Panc1 (cell line): ENCODE measurements at regions not wholly inside any gene's neighbourhood (a gene's known extent, or its start where the extent isn't known, plus 50 kb on each side); places are given as distances from the start of the nearest gene placed in this dataset.

ENCODE experiments used
- ATAC-seq: fragments of 200-7000 bp; cut with Tn5 transposase; 2 replicates; pipeline ENCODE4 v1.9.1; 2020; ENCODE audit warnings: mild to moderate bottlenecking, moderate library complexity
- BruUV-seq: library from RNA; stranded (reverse); fragments of 400-500 nt; replicated peaks from 2 replicates; lab custom pipeline; 2021; lab: Mats Ljungman, UMichigan
- CTCF ChIA-PET: fragments of 300-600 bp; sonication (Branson Sonifier 250); formaldehyde crosslinking; loops from one replicate; lab custom pipeline; 2022; ENCODE audit warnings: antibody characterized with exemption; lab: Charles Lee
- POLR2A ChIA-PET: fragments of 300-600 bp; sonication (Branson Sonifier 250); formaldehyde crosslinking; loops from one replicate; lab custom pipeline; 2022; ENCODE audit warnings: antibody characterized with exemption; lab: Charles Lee
- DNase-seq: peaks from one replicate; pipeline ENCODE4 v3.0.0-alpha.2; 2010; ENCODE audit warnings: low read depth, low spot score
- H3K27ac ChIP-seq: 2 replicates; pipeline ENCODE4 v1.5.1; 2011; ENCODE audit warnings: mild to moderate bottlenecking, low read length, inconsistent platforms
- H3K27me3 ChIP-seq: fragments of 200-500 bp; sonication (Bioruptor generic); 2 replicates; pipeline ENCODE4 v1.6.0; 2014; ENCODE audit warnings: low read length, inconsistent platforms; ENCODE audit not compliant: control insufficient read depth, insufficient read depth
- H3K36me3 ChIP-seq: fragments of 200-500 bp; sonication (Bioruptor generic); 2 replicates; pipeline ENCODE4 v1.5.1; 2014; ENCODE audit warnings: inconsistent platforms, mild to moderate bottlenecking, low read length, moderate library complexity; ENCODE audit not compliant: control insufficient read depth, insufficient read depth
- H3K4me1 ChIP-seq: 2 replicates; pipeline ENCODE4 v1.5.1; 2011; ENCODE audit warnings: inconsistent platforms, mild to moderate bottlenecking, low read length, moderate library complexity; ENCODE audit not compliant: control insufficient read depth, insufficient read depth
- H3K4me3 ChIP-seq, 2 experiments: 2 replicates each; pipeline ENCODE4 v1.5.1; 2011 to 2012; ENCODE audit warnings: low read depth in 2 of 2, low read length in 2 of 2, mild to moderate bottlenecking in 2 of 2, inconsistent platforms in 1 of 2, moderate library complexity in 1 of 2
- H3K9me3 ChIP-seq: fragments of 200-500 bp; sonication (Bioruptor generic); 2 replicates; pipeline ENCODE4 v1.5.1; 2014; ENCODE audit warnings: low read depth, mild to moderate bottlenecking, inconsistent platforms, low read length, moderate library complexity; ENCODE audit not compliant: control insufficient read depth, insufficient read depth
- CTCF ChIP-seq: fragments of 450-650 bp; IDR thresholded peaks from 2 replicates; pipeline ENCODE4 v1.5.1; 2017; ENCODE audit warnings: mild to moderate bottlenecking
- POLR2AphosphoS5 ChIP-seq: IDR thresholded peaks from 2 replicates; pipeline ENCODE4 v1.6.1; 2012; ENCODE audit warnings: mild to moderate bottlenecking, low read depth, low read length, moderate library complexity
- REST ChIP-seq, 2 experiments: IDR thresholded peaks; 2 replicates each; pipeline ENCODE4 v1.6.1; 2011 to 2012; ENCODE audit warnings: low read depth in 2 of 2, control low read depth in 1 of 2, low read length in 1 of 2, mild to moderate bottlenecking in 1 of 2, moderate library complexity in 1 of 2; ENCODE audit not compliant: insufficient read depth in 1 of 2
- SIN3A ChIP-seq: IDR thresholded peaks from 2 replicates; pipeline ENCODE4 v1.6.1; 2012; ENCODE audit warnings: low read depth, mild to moderate bottlenecking, low read length, moderate library complexity, borderline replicate concordance; ENCODE audit not compliant: insufficient read depth
- TCF7L2 ChIP-seq: IDR thresholded peaks from 2 replicates; pipeline ENCODE4 v1.6.1; 2011; ENCODE audit warnings: mild to moderate bottlenecking, low read depth, low read length, inconsistent platforms
- in situ Hi-C: cut with HindIII; loops from 2 replicates; pipeline ENCODE4 v1.10.0; 2016; ENCODE audit warnings: low sequenced_read_pairs, low pct_unique_long_range_greater_than_20kb
- intact Hi-C: fragments of 100-400 bp; cut with micrococcal nuclease; formaldehyde crosslinking; loops from one replicate; pipeline ENCODE4 v1.10.0; 2022; ENCODE audit not compliant: unreplicated experiment

- Histone ChIP-seq H3K4me3 (no peak overlapping the region), H3K27ac (no peak overlapping the region), H3K27me3 (no peaks in the 10 kb centered on the region), H3K9me3 (no peaks in the 10 kb centered on the region), H3K4me1 (no peaks in the 10 kb centered on the region), H3K36me3 (no peaks in the 10 kb centered on the region)
- in situ Hi-C loops (no loop called here), intact Hi-C loops (no loop called here)
- TF ChIP-seq REST (IDR thresholded peaks at IDR 0.05; ENCODE audit: insufficient read depth in 1 of 2, low read depth in 2 of 2, low read length in 1 of 2) (no peak), CTCF (no peak), SIN3A (no peak), TCF7L2 (no peak), POLR2AphosphoS5 (no peak)
- DNase-seq: no peak
- ChIA-PET POLR2A (no interaction called here), CTCF (no interaction called here)
- ATAC-seq: no peak
- no TSS peak for BruUV-seq
Measured at GRCh38 chr16:65268331-65268730, 146.5 kb upstream of the CDH11 start.

GRCh38 chr16:65263896-65264295 is 142.0 kb upstream of the CDH11 start:
- H3K4me1 ChIP-seq: no peaks in the 10 kb centered on the region
- ATAC-seq (no peak), DNase-seq (no peak)
- no peak overlapping the region for H3K27ac ChIP-seq
- POLR2A ChIA-PET: no interaction called here
- intact Hi-C loops: no loop called here
- in situ Hi-C loops: no loop called here
- H3K4me3 ChIP-seq: no peak overlapping the region
- CTCF ChIA-PET: no interaction called here
- no TSS peak for BruUV-seq
- TF ChIP-seq TCF7L2 (no peak), CTCF (no peak), SIN3A (no peak), POLR2AphosphoS5 (no peak), REST (IDR thresholded peaks at IDR 0.05; ENCODE audit: insufficient read depth in 1 of 2, low read depth in 2 of 2, low read length in 1 of 2) (no peak)
- H3K36me3 ChIP-seq: no peaks in the 10 kb centered on the region
- H3K9me3 ChIP-seq: no peaks in the 10 kb centered on the region
- no peaks in the 10 kb centered on the region for H3K27me3 ChIP-seq
